HL-60 (cell line): ENCODE measurements at regions not wholly inside any gene's neighbourhood (a gene's known extent, or its start where the extent isn't known, plus 50 kb on each side); places are given as distances from the start of the nearest gene placed in this dataset.

Experiments used
- DNase-seq, 2 experiments: peaks; one replicate each; pipeline ENCODE4 v3.0.0-alpha.2; 2010 to 2020; ENCODE audit warnings: low read depth in 1 of 2, low spot score in 1 of 2
- H3K27ac ChIP-seq: fragments of 250-450 bp; sonication (Bioruptor Pico); replicated peaks from 2 replicates; pipeline ENCODE4 v1.5.1; 2020; ENCODE audit warnings: mild to moderate bottlenecking, moderate library complexity
- H3K27me3 ChIP-seq: fragments of 250-450 bp; sonication (Bioruptor Pico); 2 replicates; pipeline ENCODE4 v1.5.1; 2021; ENCODE audit warnings: mild to moderate bottlenecking, moderate library complexity; ENCODE audit not compliant: insufficient read depth, poor library complexity, severe bottlenecking
- H3K4me3 ChIP-seq: replicated peaks from 2 replicates; pipeline ENCODE4 v1.5.1; 2011; ENCODE audit warnings: mild to moderate bottlenecking, control low read depth, low read length; ENCODE audit not compliant: insufficient read depth
- CTCF ChIP-seq: IDR thresholded peaks from one replicate; pipeline ENCODE4 v1.5.1; 2011; ENCODE audit warnings: low read length, control low read depth, inconsistent platforms; ENCODE audit not compliant: insufficient read depth
- GABPA ChIP-seq: IDR thresholded peaks from 2 replicates; pipeline ENCODE4 v1.6.1; 2012; ENCODE audit warnings: low read depth
- POLR2AphosphoS5 ChIP-seq: IDR thresholded peaks from 2 replicates; pipeline ENCODE4 v1.6.1; 2012; ENCODE audit warnings: low read depth
- REST ChIP-seq: IDR thresholded peaks from 2 replicates; pipeline ENCODE4 v1.6.1; 2012; ENCODE audit warnings: low read depth; ENCODE audit not compliant: insufficient replicate concordance
- SPI1 ChIP-seq: IDR thresholded peaks from 2 replicates; pipeline ENCODE4 v1.6.1; 2012; ENCODE audit warnings: low read depth, mild to moderate bottlenecking, borderline replicate concordance

GRCh38 chr17:14875557-14876412 lies 389.3 kb downstream of the PMP22 start:
- Histone ChIP-seq H3K27me3 (no peaks in the 10 kb centered on the region), H3K27ac (no peak overlapping the region), H3K4me3 (no peak overlapping the region)
- DNase-seq, result no peak
- TF ChIP-seq SPI1 (no peak), GABPA (no peak), POLR2AphosphoS5 (no peak), CTCF (no peak), REST (no peak)

DNA sequence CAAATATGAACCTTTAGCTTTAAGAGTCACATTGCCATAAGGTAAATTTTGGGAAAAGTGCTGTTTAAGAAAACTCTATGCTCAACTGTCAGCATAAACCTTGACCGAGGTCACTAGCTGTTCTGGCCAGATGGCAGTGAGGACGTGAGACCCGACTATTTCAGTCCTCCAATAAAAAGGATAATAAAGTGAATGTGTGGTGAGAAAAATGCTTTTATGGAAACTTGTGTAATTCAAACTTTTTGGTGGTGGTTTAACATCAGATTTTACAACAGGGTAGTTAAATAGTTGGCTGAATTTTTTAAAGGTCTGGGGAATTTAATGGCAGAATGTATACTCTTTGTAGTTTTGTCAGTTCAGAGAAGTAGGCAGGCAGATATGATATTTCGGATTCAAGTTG lies 391.1 kb downstream of the PMP22 start:
- TF ChIP-seq SPI1, result no peak
- no peak for TF ChIP-seq GABPA
- no peak for TF ChIP-seq REST
- no peak for TF ChIP-seq POLR2AphosphoS5
- no peak for TF ChIP-seq CTCF
- H3K4me3 ChIP-seq, result no peak overlapping the region
- H3K27ac ChIP-seq, result no peak overlapping the region
- DNase-seq, result no peak
- no peaks in the 10 kb centered on the region for H3K27me3 ChIP-seq

DNA sequence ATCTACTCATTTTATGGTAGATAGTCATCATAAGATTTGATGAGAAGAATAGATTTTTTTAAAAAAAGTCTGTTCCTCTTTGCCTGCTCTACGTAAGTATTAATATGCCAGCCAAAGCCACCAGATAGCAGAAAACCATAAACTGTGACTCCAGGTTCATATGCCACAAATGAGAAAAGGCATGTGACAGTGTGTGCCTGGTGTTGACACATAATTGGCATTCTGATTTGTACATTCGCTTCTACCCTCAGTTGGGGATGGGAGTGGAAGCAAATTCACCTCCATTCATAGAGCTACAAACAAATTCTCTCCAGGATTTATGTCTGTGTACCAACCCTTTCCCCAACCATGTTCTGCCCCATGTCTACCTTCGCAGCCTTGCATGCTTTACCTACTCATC lies 391.6 kb downstream of the PMP22 start:
- Histone ChIP-seq H3K27ac (no peak overlapping the region), H3K27me3 (no peaks in the 10 kb centered on the region)
- TF ChIP-seq GABPA (no peak), SPI1 (no peak), REST (no peak), CTCF (no peak), POLR2AphosphoS5 (no peak)

More for the DNA sequence above, 391.6 kb downstream of the PMP22 start:
- no peak for DNase-seq
- no peak overlapping the region for H3K4me3 ChIP-seq
